Testis (tissue), 2 donors: ENCODE measurements at regions not wholly inside any gene's neighbourhood (a gene's known extent, or its start where the extent isn't known, plus 50 kb on each side); places are given as distances from the start of the nearest gene placed in this dataset.

Experiments
- DNase-seq: peaks from one replicate; pipeline ENCODE4 v3.0.0-alpha.2; 2019
- H3K27ac ChIP-seq, 2 donors: fragments of 200-600 bp; sonication (generic); one replicate each; pipeline ENCODE4 v1.5.1; 2019
- H3K27me3 ChIP-seq: fragments of 200-600 bp; sonication (generic); one replicate; pipeline ENCODE4 v1.5.1; 2019
- H3K36me3 ChIP-seq: fragments of 200-600 bp; sonication (generic); one replicate; pipeline ENCODE4 v1.5.1; 2017; ENCODE audit warnings: low read depth; ENCODE audit errors: missing control alignments
- H3K4me1 ChIP-seq: fragments of 200-600 bp; sonication (generic); one replicate; pipeline ENCODE4 v1.5.1; 2019
- H3K4me3 ChIP-seq, 2 donors: fragments of 200-600 bp; sonication (generic); one replicate each; pipeline ENCODE4 v1.5.1; 2017 to 2019
- H3K9me3 ChIP-seq: fragments of 200-600 bp; sonication (generic); one replicate; pipeline ENCODE4 v1.5.1; 2017
- CTCF ChIP-seq, 3 experiments: fragments of 450-650 bp in 2 of 3; fragments of 200-600 bp in 1 of 3; sonication (generic) in 1 of 3; IDR thresholded peaks; one replicate each; pipeline ENCODE4 v1.5.1; 2016 to 2019; ENCODE audit warnings: antibody characterized with exemption in 3 of 3, mild to moderate bottlenecking in 2 of 3, moderate library complexity in 1 of 3
- POLR2A ChIP-seq: fragments of 450-650 bp; IDR thresholded peaks from one replicate; pipeline ENCODE4 v1.6.1; 2017; ENCODE audit warnings: antibody characterized with exemption, mild to moderate bottlenecking, moderate library complexity
- WGBS, 2 donors: methylation state at CpG; one replicate each; pipeline ENCODE4 v1.1.5; 2018; 5-methylcytosine and 5-hydroxymethylcytosine counted together
- intact Hi-C: fragments of 100-400 bp; cut with DNase I; formaldehyde crosslinking; loops from one replicate; pipeline ENCODE4 v1.15.1; 2023; ENCODE audit warnings: low total_unique reads

- intact Hi-C loops, result no loop called here
- H3K9me3 ChIP-seq, result no peaks in the 10 kb centered on the region
- H3K4me1 ChIP-seq, result no peaks in the 10 kb centered on the region
- no peak overlapping the region for H3K4me3 ChIP-seq
- H3K27ac ChIP-seq, result no peak overlapping the region
- DNase-seq, result no peak
- 79 to 81% methylated on average over 8 of the region's 8 CpGs for WGBS, 2 donors
- no peaks in the 10 kb centered on the region for H3K27me3 ChIP-seq
- H3K36me3 ChIP-seq, result no peaks in the 10 kb centered on the region
- TF ChIP-seq CTCF (IDR thresholded peaks at IDR 0.05) (no peak), POLR2A (no peak)
Measured at GRCh38 chr5:4411664-4412063, 728.5 kb upstream of the ADAMTS16 start.

GRCh38 chr5:4413996-4414395 is 726.1 kb upstream of the ADAMTS16 start:
- intact Hi-C loops, result no loop called here
- Histone ChIP-seq H3K9me3 (no peaks in the 10 kb centered on the region), H3K27ac (no peak overlapping the region), H3K4me3 (no peak overlapping the region), H3K36me3 (no peaks in the 10 kb centered on the region), H3K4me1 (no peaks in the 10 kb centered on the region), H3K27me3 (no peaks in the 10 kb centered on the region)
- DNase-seq, result no peak
- 49 to 55% methylated on average over 8 of the region's 8 CpGs for WGBS, 2 donors
- TF ChIP-seq POLR2A, result no peak
- no peak for TF ChIP-seq CTCF (IDR thresholded peaks at IDR 0.05)

- Histone ChIP-seq H3K36me3 (no peaks in the 10 kb centered on the region), H3K4me3 (no peak overlapping the region), H3K27me3 (no peaks in the 10 kb centered on the region), H3K27ac (no peak overlapping the region), H3K9me3 (no peaks in the 10 kb centered on the region), H3K4me1 (no peaks in the 10 kb centered on the region)
- no peak for TF ChIP-seq CTCF (IDR thresholded peaks at IDR 0.05)
- no peak for TF ChIP-seq POLR2A
- no peak for DNase-seq
- WGBS, 2 donors, result 34 to 38% methylated on average over 2 of the region's 2 CpGs
- intact Hi-C loops, result no loop called here
Measured at GRCh38 chr5:4418084-4418483, 722.0 kb upstream of the ADAMTS16 start.

GRCh38 chr5:4419281-4419680 is 720.8 kb upstream of the ADAMTS16 start:
- DNase-seq, result no peak
- H3K36me3 ChIP-seq, result no peaks in the 10 kb centered on the region
- H3K4me1 ChIP-seq, result no peaks in the 10 kb centered on the region
- no peak overlapping the region for H3K27ac ChIP-seq
- WGBS, 2 donors, result 64 to 77% methylated on average over 8 of the region's 8 CpGs
- H3K9me3 ChIP-seq, result no peaks in the 10 kb centered on the region
- no peak overlapping the region for H3K4me3 ChIP-seq
- H3K27me3 ChIP-seq, result no peaks in the 10 kb centered on the region
- intact Hi-C loops, result no loop called here
- TF ChIP-seq POLR2A, result no peak
- no peak for TF ChIP-seq CTCF (IDR thresholded peaks at IDR 0.05)

- WGBS, 2 donors, result 87 to 89% methylated on average over 3 of the region's 3 CpGs
- Histone ChIP-seq H3K9me3 (no peaks in the 10 kb centered on the region), H3K27ac (no peak overlapping the region), H3K27me3 (no peaks in the 10 kb centered on the region), H3K36me3 (no peaks in the 10 kb centered on the region), H3K4me1 (no peaks in the 10 kb centered on the region), H3K4me3 (no peak overlapping the region)
- TF ChIP-seq CTCF (IDR thresholded peaks at IDR 0.05), result no peak
- no peak for TF ChIP-seq POLR2A
- intact Hi-C loops, result no loop called here
- no peak for DNase-seq
Measured at GRCh38 chr5:4420177-4420576, 720.0 kb upstream of the ADAMTS16 start.
